ENCODE measurements at regions not wholly inside any gene's neighbourhood (a gene's known extent, or its start where the extent isn't known, plus 50 kb on each side); places are given as distances from the start of the nearest gene placed in this dataset.
A peak's percentile ranks its signal among the peaks of the same experiment; 100 is the strongest.

- TF ChIP-seq SMC3 (conservative IDR thresholded peaks at IDR 0.05; ENCODE audit: poor library complexity) (peak; percentile 18), RAD21 (conservative IDR thresholded peaks at IDR 0.05) (peak; percentile 46), EP300 (conservative IDR thresholded peaks at IDR 0.05; ENCODE audit: poor library complexity, severe bottlenecking) (no peak), REST (IDR thresholded peaks at IDR 0.05; ENCODE audit: borderline replicate concordance) (no peak), CTCF (IDR thresholded peaks at IDR 0.05; ENCODE audit: poor library complexity, severe bottlenecking) (peak; percentile 27)
- Histone ChIP-seq H3K9ac (ENCODE audit: low read length) (no peak overlapping the region), H3K36me3 (ENCODE audit: insufficient read depth, low read length) (no peaks in the 10 kb centered on the region), H3K9me3 (ENCODE audit: low read length) (no peaks in the 10 kb centered on the region), H3K27ac (ENCODE audit: low read length) (no peak overlapping the region), H3K4me3 (ENCODE audit: low read length) (no peak overlapping the region), H3F3A (ENCODE audit: insufficient read depth, low read length, poor library complexity, severe bottlenecking) (no peaks in the 10 kb centered on the region), H2AFZ (ENCODE audit: low read depth, low read length) (no peak overlapping the region), H3K79me2 (replicated peaks; ENCODE audit: insufficient read depth, low read length) (no peaks in the 10 kb centered on the region), H3K9me2 (ENCODE audit: insufficient read depth, low read length) (no peaks in the 10 kb centered on the region), H3K4me2 (ENCODE audit: low read length) (no peak overlapping the region), H3K27me3 (ENCODE audit: insufficient read depth, low read depth, low read length) (no peaks in the 10 kb centered on the region), H4K20me1 (ENCODE audit: insufficient read depth) (no peaks in the 10 kb centered on the region)
Measured at GRCh38 chr5:2254406-2254805, 371.7 kb upstream of the IRX4 start.

- TF ChIP-seq MXI1 (conservative IDR thresholded peaks at IDR 0.05; ENCODE audit: poor library complexity, severe bottlenecking) (no peak), CTCF (IDR thresholded peaks at IDR 0.05; ENCODE audit: poor library complexity, severe bottlenecking) (no peak), SMC3 (conservative IDR thresholded peaks at IDR 0.05; ENCODE audit: poor library complexity) (no peak), POLR2AphosphoS5 (IDR thresholded peaks at IDR 0.05) (no peak), REST (IDR thresholded peaks at IDR 0.05; ENCODE audit: borderline replicate concordance) (no peak), TAF1 (IDR thresholded peaks at IDR 0.05; ENCODE audit: low read depth) (no peak), EP300 (conservative IDR thresholded peaks at IDR 0.05; ENCODE audit: poor library complexity, severe bottlenecking) (no peak), EZH2 (IDR thresholded peaks at IDR 0.05; ENCODE audit: borderline replicate concordance, insufficient read depth, low read length, poor library complexity, severe bottlenecking) (no peak), RAD21 (conservative IDR thresholded peaks at IDR 0.05) (no peak)
- Histone ChIP-seq H3K4me3 (ENCODE audit: low read length) (no peak overlapping the region), H2AFZ (ENCODE audit: low read depth, low read length) (no peak overlapping the region), H3K36me3 (ENCODE audit: insufficient read depth, low read length) (no peaks in the 10 kb centered on the region), H3K4me2 (ENCODE audit: low read length) (no peak overlapping the region), H3K9me3 (ENCODE audit: low read length) (no peaks in the 10 kb centered on the region), H3F3A (ENCODE audit: insufficient read depth, low read length, poor library complexity, severe bottlenecking) (no peaks in the 10 kb centered on the region), H3K27ac (ENCODE audit: low read length) (no peak overlapping the region), H4K20me1 (ENCODE audit: insufficient read depth) (no peaks in the 10 kb centered on the region), H3K9me2 (ENCODE audit: insufficient read depth, low read length) (no peaks in the 10 kb centered on the region), H3K79me2 (replicated peaks; ENCODE audit: insufficient read depth, low read length) (no peaks in the 10 kb centered on the region), H3K9ac (ENCODE audit: low read length) (no peak overlapping the region), H3K27me3 (ENCODE audit: insufficient read depth, low read depth, low read length) (no peaks in the 10 kb centered on the region)
Measured at GRCh38 chr5:2253040-2253975, 370.6 kb upstream of the IRX4 start.

Measured in neural cell (in vitro differentiated cells).